ENCODE measurements at regions not wholly inside any gene's neighbourhood (a gene's known extent, or its start where the extent isn't known, plus 50 kb on each side); places are given as distances from the start of the nearest gene placed in this dataset.

GRCh38 chr4:154032914-154033313 lies 244.0 kb upstream of the SFRP2 start:
- Histone ChIP-seq H3K27me3 (no peaks in the 10 kb centered on the region), H3K4me1 (no peaks in the 10 kb centered on the region), H3K4me3 (no peak overlapping the region), H3K36me3 (no peaks in the 10 kb centered on the region), H3K27ac (no peak overlapping the region), H3K9me3 (no peaks in the 10 kb centered on the region)
- DNase-seq: no peak
- no peak for ATAC-seq
- FAIRE-seq: no peak
- TF ChIP-seq, protein P1, sequence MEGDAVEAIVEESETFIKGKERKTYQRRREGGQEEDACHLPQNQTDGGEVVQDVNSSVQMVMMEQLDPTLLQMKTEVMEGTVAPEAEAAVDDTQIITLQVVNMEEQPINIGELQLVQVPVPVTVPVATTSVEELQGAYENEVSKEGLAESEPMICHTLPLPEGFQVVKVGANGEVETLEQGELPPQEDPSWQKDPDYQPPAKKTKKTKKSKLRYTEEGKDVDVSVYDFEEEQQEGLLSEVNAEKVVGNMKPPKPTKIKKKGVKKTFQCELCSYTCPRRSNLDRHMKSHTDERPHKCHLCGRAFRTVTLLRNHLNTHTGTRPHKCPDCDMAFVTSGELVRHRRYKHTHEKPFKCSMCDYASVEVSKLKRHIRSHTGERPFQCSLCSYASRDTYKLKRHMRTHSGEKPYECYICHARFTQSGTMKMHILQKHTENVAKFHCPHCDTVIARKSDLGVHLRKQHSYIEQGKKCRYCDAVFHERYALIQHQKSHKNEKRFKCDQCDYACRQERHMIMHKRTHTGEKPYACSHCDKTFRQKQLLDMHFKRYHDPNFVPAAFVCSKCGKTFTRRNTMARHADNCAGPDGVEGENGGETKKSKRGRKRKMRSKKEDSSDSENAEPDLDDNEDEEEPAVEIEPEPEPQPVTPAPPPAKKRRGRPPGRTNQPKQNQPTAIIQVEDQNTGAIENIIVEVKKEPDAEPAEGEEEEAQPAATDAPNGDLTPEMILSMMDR (IDR thresholded peaks at IDR 0.05): no peak
- intact Hi-C loops (cut with DNase I): no loop called here
- whole genome bisulfite sequencing, 2 donors: 80 to 87% methylated on average over 3 of the region's 3 CpGs

- intact Hi-C loops (cut with DNase I): no loop called here
- TF ChIP-seq, protein P1 (IDR thresholded peaks at IDR 0.05): no peak
- 32 to 36% methylated on average over 2 of the region's 2 CpGs for WGBS, 2 donors
- DNase-seq (no peak), ATAC-seq (no peak), FAIRE-seq (no peak)
- Histone ChIP-seq H3K27ac (no peak overlapping the region), H3K9me3 (no peaks in the 10 kb centered on the region), H3K27me3 (no peaks in the 10 kb centered on the region), H3K4me1 (no peaks in the 10 kb centered on the region), H3K36me3 (no peaks in the 10 kb centered on the region), H3K4me3 (no peak overlapping the region)
Observed at GRCh38 chr4:154030746-154031145, 241.9 kb upstream of the SFRP2 start.

GRCh38 chr4:154030152-154030551 lies 241.3 kb upstream of the SFRP2 start:
- Histone ChIP-seq H3K4me3 (no peak overlapping the region), H3K9me3 (no peaks in the 10 kb centered on the region), H3K27ac (no peak overlapping the region), H3K4me1 (no peaks in the 10 kb centered on the region), H3K27me3 (no peaks in the 10 kb centered on the region), H3K36me3 (no peaks in the 10 kb centered on the region)
- FAIRE-seq (no peak), ATAC-seq (no peak), DNase-seq (no peak)
- intact Hi-C loops (cut with DNase I): no loop called here
- TF ChIP-seq, protein P1 (IDR thresholded peaks at IDR 0.05): no peak
- 65 to 78% methylated on average over 2 of the region's 2 CpGs for WGBS, 2 donors

DNA sequence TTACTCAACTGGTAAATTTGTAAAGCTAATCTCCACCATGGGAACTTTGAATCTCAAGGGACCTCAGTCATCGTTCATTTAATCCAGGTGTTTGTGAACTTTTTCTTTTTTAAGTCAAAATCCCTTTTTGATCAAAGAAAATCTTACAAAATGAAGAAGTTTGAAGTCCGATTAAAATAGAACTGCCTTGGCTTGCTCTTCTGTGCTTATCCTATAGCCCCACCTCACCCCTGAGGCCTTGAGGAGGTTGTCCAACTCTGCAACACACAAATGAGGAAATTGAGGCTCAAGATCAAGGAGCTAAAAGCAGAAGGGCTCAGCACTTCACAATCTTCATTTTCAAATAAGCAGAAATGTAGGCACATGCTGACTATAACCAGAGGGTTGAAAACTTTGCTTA lies 240.3 kb upstream of the SFRP2 start:
- FAIRE-seq (no peak), DNase-seq (no peak), ATAC-seq (no peak)
- TF ChIP-seq, protein P1 (IDR thresholded peaks at IDR 0.05): no peak
- WGBS, 2 donors: 66 to 76% methylated on average over 2 of the region's 2 CpGs
- no peak overlapping the region for H3K4me3 ChIP-seq
- no peaks in the 10 kb centered on the region for H3K36me3 ChIP-seq
- H3K27ac ChIP-seq: no peak overlapping the region
- no peaks in the 10 kb centered on the region for H3K9me3 ChIP-seq
- no peaks in the 10 kb centered on the region for H3K27me3 ChIP-seq
- intact Hi-C loops (cut with DNase I): no loop called here
- H3K4me1 ChIP-seq: no peaks in the 10 kb centered on the region

GRCh38 chr4:154025110-154025509 lies 236.2 kb upstream of the SFRP2 start:
- TF ChIP-seq, protein P1 (IDR thresholded peaks at IDR 0.05): no peak
- ATAC-seq: no peak
- no peak overlapping the region for H3K4me3 ChIP-seq
- H3K27me3 ChIP-seq: no peaks in the 10 kb centered on the region
- no peaks in the 10 kb centered on the region for H3K4me1 ChIP-seq
- FAIRE-seq: no peak
- H3K27ac ChIP-seq: no peak overlapping the region
- no peaks in the 10 kb centered on the region for H3K9me3 ChIP-seq
- 48 to 53% methylated on average over 2 of the region's 2 CpGs for WGBS, 2 donors
- no peak for DNase-seq
- intact Hi-C loops (cut with DNase I): no loop called here
- H3K36me3 ChIP-seq: no peaks in the 10 kb centered on the region
